ENCODE measurements at regions not wholly inside any gene's neighbourhood (a gene's known extent, or its start where the extent isn't known, plus 50 kb on each side); places are given as distances from the start of the nearest gene placed in this dataset.

GRCh38 chr10:131655101-131655849, 245.5 kb upstream of the PPP2R2D start:
- no peak for DNase-seq

DNA sequence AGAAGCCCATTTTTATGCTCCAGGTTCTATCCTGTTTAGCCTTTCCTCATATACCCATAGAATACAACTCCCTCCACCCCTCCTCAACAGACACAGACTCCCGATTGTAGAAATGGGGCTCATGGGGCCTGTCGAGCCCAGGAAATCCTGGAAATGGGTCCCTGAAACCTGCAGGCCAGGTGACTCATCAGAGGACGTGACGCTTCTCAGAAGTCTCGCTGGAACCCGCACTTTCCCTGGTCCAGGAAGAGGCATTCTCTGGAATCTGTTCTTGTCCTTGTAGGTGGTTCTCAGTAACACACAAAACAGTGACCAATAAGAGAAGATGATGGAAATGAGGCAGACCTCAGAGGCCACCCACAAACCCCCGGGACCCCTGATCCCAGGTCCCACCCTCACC, 244.8 kb upstream of the PPP2R2D start:
- no peak for DNase-seq

- no peak for DNase-seq
These were observed 244.4 kb upstream of the PPP2R2D start for GRCh38 chr10:131656431-131656841.

GRCh38 chr10:131657318-131657984, 243.4 kb upstream of the PPP2R2D start:
- no peak for DNase-seq

DNA sequence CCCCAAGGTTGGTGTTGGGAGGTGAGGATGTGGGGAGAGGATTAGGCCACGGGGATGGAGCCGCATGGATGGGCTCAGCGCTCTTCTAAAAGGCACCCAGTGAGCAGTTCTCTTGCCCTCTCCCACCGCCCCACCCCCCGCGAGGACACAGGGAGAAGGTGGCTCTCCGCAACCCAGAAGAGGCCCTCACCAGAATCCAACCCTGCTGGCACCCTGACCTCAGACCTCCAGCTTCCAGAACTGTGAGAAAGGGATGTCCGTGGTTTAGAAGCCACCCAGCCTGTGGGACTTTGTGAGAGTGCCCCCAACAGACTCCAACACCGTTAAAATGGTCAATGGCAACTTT, 242.8 kb upstream of the PPP2R2D start:
- no peak for DNase-seq

GRCh38 chr10:131658476-131659110, 242.2 kb upstream of the PPP2R2D start:
- no peak for DNase-seq

GRCh38 chr10:131660427-131660826, 240.4 kb upstream of the PPP2R2D start:
- DNase-seq = no peak

DNA sequence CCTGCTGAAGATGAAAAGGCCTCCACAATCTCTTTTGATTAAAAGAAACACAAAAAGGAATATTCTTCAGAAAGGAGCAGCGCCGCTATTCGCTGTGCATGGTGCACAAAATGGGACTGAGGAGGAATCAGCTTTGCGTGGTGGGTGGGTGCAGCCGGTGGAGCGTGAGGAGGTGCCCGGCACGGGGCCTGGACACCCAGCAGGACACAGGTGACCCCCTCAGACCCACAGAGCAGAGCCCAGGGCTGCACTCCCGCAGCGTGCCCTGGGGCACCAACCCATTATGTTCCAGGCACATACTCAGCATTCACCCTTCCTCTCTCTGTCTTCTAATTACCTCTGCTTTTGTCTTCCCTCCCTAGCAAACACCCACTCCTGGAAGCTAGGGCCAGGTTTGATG, 238.0 kb upstream of the PPP2R2D start:
- DNase-seq = no peak

- DNase-seq = no peak
These were observed 237.5 kb upstream of the PPP2R2D start for GRCh38 chr10:131663351-131663750.

DNA sequence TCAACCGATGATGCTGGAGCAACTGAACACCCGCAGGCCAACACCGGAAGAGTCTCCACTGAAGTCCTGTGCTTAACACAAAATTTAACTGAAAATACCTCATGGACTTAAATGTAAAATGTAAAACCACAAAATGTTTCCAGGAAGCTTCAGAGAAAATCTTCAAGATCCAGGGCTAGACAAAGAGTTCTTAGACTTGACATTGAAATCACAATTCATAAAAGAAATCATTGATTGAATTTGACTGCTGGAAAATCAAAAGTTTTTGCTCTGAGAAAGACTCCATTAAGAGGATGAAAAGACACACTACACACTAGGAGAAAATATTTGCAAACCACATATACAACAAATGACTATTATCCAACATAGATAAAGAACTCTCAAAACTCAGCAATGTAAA, 234.7 kb upstream of the PPP2R2D start:
- no peak for DNase-seq

DNA sequence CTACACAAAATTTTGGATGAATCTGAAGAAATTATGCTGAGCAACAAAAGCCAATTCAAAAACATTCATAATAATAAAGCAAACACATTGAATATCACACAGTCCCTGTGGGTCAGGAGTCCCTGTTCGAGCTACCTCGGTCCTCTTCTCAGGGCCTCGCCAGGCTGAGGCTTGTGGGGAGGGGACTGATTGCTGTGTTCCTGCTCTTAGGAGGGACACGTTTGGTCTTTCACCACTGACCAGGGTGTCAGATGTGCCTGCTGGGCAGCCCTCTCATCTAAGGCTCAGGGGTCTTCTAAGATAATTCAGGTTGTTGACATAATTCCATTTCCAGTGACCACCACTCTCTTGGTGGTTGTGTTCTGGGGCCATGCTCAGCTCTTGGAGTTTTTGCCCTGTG, 233.8 kb upstream of the PPP2R2D start:
- DNase-seq = no peak

GRCh38 chr10:131667561-131667960, 233.2 kb upstream of the PPP2R2D start:
- DNase-seq = no peak

DNA sequence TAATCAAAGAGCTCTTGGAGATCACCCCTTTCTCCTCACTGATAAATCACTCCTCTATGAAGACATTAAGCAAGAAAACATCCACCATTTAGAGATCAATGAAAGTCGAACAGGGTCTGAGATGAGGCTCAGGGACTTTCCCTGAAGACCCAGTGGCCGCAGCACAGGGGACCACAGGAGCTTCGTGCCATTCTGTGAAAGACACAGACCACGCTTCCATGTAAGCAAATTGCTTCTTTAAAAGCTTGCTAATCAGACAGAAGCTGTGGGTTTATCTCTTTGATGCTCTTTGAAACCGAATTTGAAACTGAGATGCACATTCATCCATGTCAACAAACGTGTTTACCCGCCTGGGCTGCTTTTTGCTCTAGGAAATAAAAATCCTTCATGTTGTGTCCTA, 231.9 kb upstream of the PPP2R2D start:
- no peak for DNase-seq

GRCh38 chr10:131669838-131670237, 231.0 kb upstream of the PPP2R2D start:
- no peak for DNase-seq

GRCh38 chr10:131670341-131670740, 230.5 kb upstream of the PPP2R2D start:
- no peak for DNase-seq

DNA sequence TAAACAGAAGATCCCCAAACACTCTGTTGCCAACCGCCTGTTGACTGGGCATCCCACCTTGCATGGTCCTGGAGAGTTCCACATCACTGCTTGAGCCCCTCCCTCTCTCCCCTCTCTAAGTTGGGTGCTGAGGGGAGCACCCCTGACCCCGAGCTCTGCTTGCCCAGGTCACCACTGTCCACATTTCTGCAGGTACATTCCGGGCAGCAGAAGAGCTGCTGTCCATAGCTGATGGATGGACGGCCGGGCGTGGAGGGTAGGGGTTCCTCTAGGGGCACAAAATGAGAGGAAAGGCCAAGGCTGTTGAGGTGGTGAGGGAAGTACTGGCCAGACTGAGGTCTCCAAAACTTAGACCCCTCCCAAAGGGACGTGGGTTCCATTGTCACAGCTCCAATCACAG, 227.4 kb upstream of the PPP2R2D start:
- DNase-seq = no peak

DNA sequence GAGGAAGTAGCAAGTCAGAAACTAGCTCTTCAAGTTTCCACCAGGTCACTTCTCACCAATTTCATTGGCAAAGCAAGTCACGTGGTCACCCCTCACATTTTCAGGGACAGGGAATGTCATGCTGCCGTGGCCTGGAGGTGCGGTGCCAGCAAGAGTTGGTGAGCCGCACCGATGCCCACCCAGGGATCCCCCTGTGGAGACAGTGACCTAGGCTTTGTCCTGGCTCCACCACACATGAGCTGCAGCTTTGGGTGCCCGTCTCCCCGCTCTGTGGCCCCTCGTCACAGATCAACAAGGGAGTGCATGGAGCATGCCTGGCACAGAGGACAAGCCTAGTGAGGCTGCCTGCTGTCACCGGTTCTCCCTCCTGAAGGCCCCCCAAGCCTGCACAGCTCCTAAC, 226.7 kb upstream of the PPP2R2D start:
- DNase-seq = no peak

GRCh38 chr10:131675104-131675503, 225.7 kb upstream of the PPP2R2D start:
- no peak for DNase-seq

- no peak for DNase-seq
These were observed 224.6 kb upstream of the PPP2R2D start for GRCh38 chr10:131676046-131676799.

GRCh38 chr10:131676800-131677421, 223.9 kb upstream of the PPP2R2D start:
- no peak for DNase-seq

DNA sequence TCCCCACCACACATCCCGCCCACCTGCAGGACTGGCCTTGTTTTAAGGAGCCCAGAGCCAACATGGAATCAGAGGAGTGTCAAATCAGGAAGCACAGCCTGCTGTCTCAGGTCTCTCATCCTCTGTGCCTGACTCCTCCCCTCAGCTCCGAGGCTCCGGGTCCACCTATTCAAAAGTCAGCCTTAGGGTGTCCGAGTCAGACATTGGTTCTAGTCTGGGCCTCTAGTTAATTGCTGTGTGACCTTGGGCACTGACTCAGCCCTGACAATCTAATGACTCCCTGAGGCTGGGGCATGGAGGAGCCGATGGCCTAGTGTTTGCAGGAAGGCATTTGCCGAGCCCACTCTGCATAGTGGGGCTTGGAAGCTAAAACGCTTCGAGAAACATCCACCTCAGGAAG, 223.1 kb upstream of the PPP2R2D start:
- no peak for DNase-seq

- no peak for DNase-seq
These were observed 222.6 kb upstream of the PPP2R2D start for GRCh38 chr10:131678171-131678570.

DNA sequence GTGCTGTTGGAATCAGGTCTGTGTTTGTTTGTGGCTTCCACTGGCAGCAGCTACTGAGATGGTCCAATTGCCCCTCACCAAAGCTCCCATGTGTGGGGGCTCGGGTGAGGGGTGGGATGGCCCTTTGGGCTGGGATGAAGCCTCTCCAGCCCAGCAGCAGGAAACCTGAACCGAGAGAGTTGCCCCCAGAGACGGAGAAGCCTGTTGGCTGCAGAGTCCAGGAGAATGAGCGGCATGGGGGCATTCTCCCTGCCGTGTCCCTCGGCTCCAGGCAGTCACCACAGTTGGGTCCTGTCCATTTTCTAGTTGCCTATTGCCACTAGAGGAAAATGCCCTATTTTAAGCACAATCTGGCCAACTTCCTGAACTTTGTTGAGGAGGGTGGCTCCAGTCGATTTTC, 222.2 kb upstream of the PPP2R2D start:
- DNase-seq = no peak
